ENCODE measurements at regions not wholly inside any gene's neighbourhood (a gene's known extent, or its start where the extent isn't known, plus 50 kb on each side); places are given as distances from the start of the nearest gene placed in this dataset.
A peak's percentile ranks its signal among the peaks of the same experiment; 100 is the strongest.

- no peak for ATAC-seq
Observed at GRCh38 chr2:126776255-126776654, 120.3 kb downstream of the GYPC start.

GRCh38 chr2:126776692-126777619 is 121.0 kb downstream of the GYPC start:
- ATAC-seq = peak; percentile 91
- TF ChIP-seq ZNF70 (CRISPR knock-in tag; IDR thresholded peaks at IDR 0.05) (no peak), OSR1 (CRISPR knock-in tag; IDR thresholded peaks at IDR 0.05) (no peak), ISL1 (CRISPR knock-in tag; IDR thresholded peaks at IDR 0.05) (no peak), ZNF8 (CRISPR knock-in tag; IDR thresholded peaks at IDR 0.05) (no peak), CREB5 (CRISPR knock-in tag; IDR thresholded peaks at IDR 0.05; ENCODE audit: low read depth) (no peak), GLIS3 (CRISPR knock-in tag; IDR thresholded peaks at IDR 0.05) (no peak), TCF4 (CRISPR knock-in tag; IDR thresholded peaks at IDR 0.05; ENCODE audit: borderline replicate concordance) (no peak), PATZ1 (CRISPR knock-in tag; IDR thresholded peaks at IDR 0.05; ENCODE audit: borderline replicate concordance) (no peak), ZFP30 (CRISPR knock-in tag; IDR thresholded peaks at IDR 0.05) (no peak), ZFP3 (CRISPR knock-in tag; IDR thresholded peaks at IDR 0.05) (no peak), SNAI2 (CRISPR knock-in tag; IDR thresholded peaks at IDR 0.05) (no peak), ARNTL (CRISPR knock-in tag; IDR thresholded peaks at IDR 0.05; ENCODE audit: borderline replicate concordance, low read depth) (no peak)

More at GRCh38 chr2:126776255-126776654, 120.3 kb downstream of the GYPC start:
- TF ChIP-seq GLIS3 (CRISPR knock-in tag; IDR thresholded peaks at IDR 0.05) (no peak), PATZ1 (CRISPR knock-in tag; IDR thresholded peaks at IDR 0.05; ENCODE audit: borderline replicate concordance) (no peak), ZFP3 (CRISPR knock-in tag; IDR thresholded peaks at IDR 0.05) (no peak), CREB5 (CRISPR knock-in tag; IDR thresholded peaks at IDR 0.05; ENCODE audit: low read depth) (no peak), BACH2 (CRISPR knock-in tag; IDR thresholded peaks at IDR 0.05; ENCODE audit: borderline replicate concordance) (no peak), SNAI2 (CRISPR knock-in tag; IDR thresholded peaks at IDR 0.05) (no peak), TOX (CRISPR knock-in tag; IDR thresholded peaks at IDR 0.05; ENCODE audit: borderline replicate concordance) (no peak), ZNF70 (CRISPR knock-in tag; IDR thresholded peaks at IDR 0.05) (no peak), ARNTL (CRISPR knock-in tag; IDR thresholded peaks at IDR 0.05; ENCODE audit: borderline replicate concordance, low read depth) (no peak), CSRNP3 (CRISPR knock-in tag; IDR thresholded peaks at IDR 0.05) (no peak), TCF4 (CRISPR knock-in tag; IDR thresholded peaks at IDR 0.05; ENCODE audit: borderline replicate concordance) (no peak), TSHZ2 (CRISPR knock-in tag; IDR thresholded peaks at IDR 0.05) (no peak)
